K562 (cell line): ENCODE measurements at regions not wholly inside any gene's neighbourhood (a gene's known extent, or its start where the extent isn't known, plus 50 kb on each side); places are given as distances from the start of the nearest gene placed in this dataset.

Experiments
- ATAC-seq: fragments of 200-7000 bp; cut with Tn5 transposase; 3 replicates; pipeline ENCODE4 v1.9.1; 2020; ENCODE audit warnings: moderate library complexity
- BruUV-seq: library from RNA; stranded (reverse); fragments of 400-500 nt; replicated peaks from 2 replicates; lab custom pipeline; 2021; lab: Mats Ljungman, UMichigan
- CTCF ChIA-PET: fragments of 300-600 bp; formaldehyde crosslinking; extraction: SDS; loops from one replicate; lab custom pipeline; 2021; ENCODE audit warnings: low intra/inter-chr PET ratio; lab: Yijun Ruan, JAX
- POLR2A ChIA-PET: fragments of 300-600, 350-650 bp; sonication (Branson Sonifier 250); formaldehyde crosslinking; extraction: SDS; loops from one replicate; lab custom pipeline; 2021; ENCODE audit warnings: antibody characterized with exemption, inconsistent platforms; lab: Yijun Ruan, JAX
- DNase-seq, 4 experiments: peaks; one replicate each; pipeline versions ENCODE4 v3.0.0 to v3.0.0-alpha.2; 2011 to 2018; ENCODE audit warnings: low spot score in 3 of 4, mixed read lengths in 3 of 4; ENCODE audit errors: extremely low read depth in 1 of 4
- FAIRE-seq: peaks from 2 replicates; lab custom pipeline; 2011; peaks lifted over from hg19 to GRCh38; lab: Jason Lieb, UNC
- H2AFZ ChIP-seq: 2 replicates; pipeline ENCODE4 v1.6.0; 2011; ENCODE audit warnings: low read depth, low read length, control low read depth, inconsistent platforms
- H3K27ac ChIP-seq: fragments of 200-600 bp; 3 replicates; pipeline ENCODE4 v1.8.0; 2011; ENCODE audit warnings: low read depth, mild to moderate bottlenecking, control low read depth, inconsistent platforms, low read length, moderate library complexity, mixed read lengths; ENCODE audit errors: extremely low read depth
- H3K27me3 ChIP-seq, 2 experiments: fragments of 300-600 bp in 1 of 2; 2 replicates in 1 of 2; 3 replicates in 1 of 2; pipeline versions ENCODE4 v1.6.0 to v1.8.0; 2011; ENCODE audit warnings: inconsistent platforms in 2 of 2, low read length in 2 of 2, mild to moderate bottlenecking in 1 of 2, mixed read lengths in 1 of 2, moderate library complexity in 1 of 2; ENCODE audit not compliant: control insufficient read depth in 2 of 2, insufficient read depth in 2 of 2
- H3K36me3 ChIP-seq: fragments of 300-600 bp; 3 replicates; pipeline ENCODE4 v1.8.0; 2011; ENCODE audit warnings: mild to moderate bottlenecking, low read length, inconsistent platforms; ENCODE audit not compliant: control insufficient read depth, insufficient read depth
- H3K4me1 ChIP-seq, 2 experiments: fragments of 200-600 bp in 1 of 2; replicated peaks in 1 of 2; 2 replicates in 1 of 2; 3 replicates in 1 of 2; pipeline versions ENCODE4 v1.5.1 to v1.8.0; 2011; ENCODE audit warnings: inconsistent platforms in 2 of 2, low read length in 2 of 2, mild to moderate bottlenecking in 1 of 2, mixed read lengths in 1 of 2, moderate library complexity in 1 of 2; ENCODE audit not compliant: control insufficient read depth in 2 of 2, insufficient read depth in 2 of 2
- H3K4me2 ChIP-seq: 2 replicates; pipeline ENCODE4 v1.6.1; 2011; ENCODE audit warnings: low read length, control low read depth, inconsistent platforms, mixed read lengths; ENCODE audit not compliant: insufficient read depth
- H3K4me3 ChIP-seq: fragments of 200-600 bp; sonication (generic), shearing (Covaris generic); 2 replicates; pipeline ENCODE4 v1.5.1; 2016; ENCODE audit warnings: control low read depth, inconsistent platforms
- H3K79me2 ChIP-seq: fragments of 200-600 bp; 3 replicates; pipeline ENCODE4 v1.8.0; 2011; ENCODE audit warnings: low read length, inconsistent platforms; ENCODE audit not compliant: control insufficient read depth, insufficient read depth
- H3K9ac ChIP-seq, 2 experiments: 2 replicates each; pipeline versions ENCODE4 v1.6.0 to v1.6.1; 2011; ENCODE audit warnings: low read depth in 2 of 2, low read length in 2 of 2, control low read depth in 1 of 2, inconsistent platforms in 1 of 2, mild to moderate bottlenecking in 1 of 2, mixed read lengths in 1 of 2; ENCODE audit not compliant: insufficient read depth in 1 of 2
- H3K9me1 ChIP-seq: one replicate; pipeline ENCODE4 v1.6.0; 2011; ENCODE audit warnings: inconsistent platforms, mild to moderate bottlenecking, low read length, moderate library complexity; ENCODE audit not compliant: control insufficient read depth, insufficient read depth
- H3K9me3 ChIP-seq: replicated peaks from 2 replicates; pipeline ENCODE4 v1.5.1; 2011; ENCODE audit warnings: low read depth, low read length, inconsistent platforms; ENCODE audit not compliant: control insufficient read depth, insufficient read depth
- H4K20me1 ChIP-seq: replicated peaks from 2 replicates; pipeline ENCODE4 v1.6.1; 2011; ENCODE audit warnings: low read length, inconsistent platforms, mixed read lengths; ENCODE audit not compliant: control insufficient read depth, insufficient read depth
- BRD9 ChIP-seq: fragments of 450-650 bp; IDR thresholded peaks from 2 replicates; pipeline ENCODE4 v1.6.1; 2018; ENCODE audit warnings: low read depth; ENCODE audit not compliant: partially characterized antibody
- GTF2E2 ChIP-seq: fragments of 200-800 bp; sonication (Bioruptor generic); IDR thresholded peaks from 2 replicates; pipeline ENCODE4 v1.6.1; 2016; ENCODE audit warnings: missing genetic modification characterization, missing compliant biosample characterization
- LCOR ChIP-seq: sonication (generic); formaldehyde crosslinking; IDR thresholded peaks from 2 replicates; pipeline ENCODE4 v1.8.0; 2022; ENCODE audit warnings: mild to moderate bottlenecking, missing genetic modification reagents
- SIX5 ChIP-seq, 2 experiments: IDR thresholded peaks; 2 replicates each; pipeline ENCODE4 v1.6.1; 2011; ENCODE audit warnings: low read length in 2 of 2, borderline replicate concordance in 1 of 2, low read depth in 1 of 2, mild to moderate bottlenecking in 1 of 2, moderate library complexity in 1 of 2; ENCODE audit not compliant: insufficient read depth in 1 of 2
- SMC3 ChIP-seq: conservative IDR thresholded peaks from 2 replicates; pipeline ENCODE4 v1.6.1; 2011; ENCODE audit warnings: low read depth, low read length, improper control_type of control experiment; ENCODE audit not compliant: insufficient read depth
- SPI1 ChIP-seq: IDR thresholded peaks from 2 replicates; pipeline ENCODE4 v1.6.1; 2011; ENCODE audit warnings: low read depth, low read length, control low read depth, borderline replicate concordance
- THRB ChIP-seq: fragments of 450-650 bp; formaldehyde crosslinking; conservative IDR thresholded peaks from 2 replicates; pipeline ENCODE4 v1.4.0; 2022; ENCODE audit warnings: mild to moderate bottlenecking, missing genetic modification characterization
- ZC3H4 ChIP-seq: sonication (generic); formaldehyde crosslinking; IDR thresholded peaks from 2 replicates; pipeline ENCODE4 v1.9.0; 2021; ENCODE audit warnings: missing genetic modification reagents, borderline replicate concordance
- ZNF551 ChIP-seq: fragments of 250-450 bp; sonication (Bioruptor Pico); IDR thresholded peaks from 2 replicates; pipeline ENCODE4 v1.5.0; 2021; ENCODE audit warnings: mild to moderate bottlenecking, moderate library complexity
- ZNF583 ChIP-seq: fragments of 250-450 bp; sonication (Bioruptor Pico); IDR thresholded peaks from 2 replicates; pipeline ENCODE4 v1.4.0; 2020
- ZNF668 ChIP-seq: fragments of 250-450 bp; sonication (Bioruptor Pico); IDR thresholded peaks from 2 replicates; pipeline ENCODE4 v1.8.0; 2022; ENCODE audit warnings: mild to moderate bottlenecking, inconsistent platforms
- WGBS: fragments of 100-300 bp; shearing (Covaris generic); methylation state at CpG from one replicate; pipeline ENCODE4 v1.1.6; 2016; ENCODE audit warnings: low coverage, mixed read lengths; ENCODE audit not compliant: insufficient coverage; ENCODE audit errors: missing lambda C conversion rate; 5-methylcytosine and 5-hydroxymethylcytosine counted together
- in situ Hi-C: fragments of 300-500 bp; cut with MboI; formaldehyde crosslinking; loops from 4 replicates; pipeline ENCODE4 v1.15.0; 2018; ENCODE audit warnings: inconsistent platforms, mixed read lengths
- intact Hi-C: fragments of 100-400 bp; cut with micrococcal nuclease; formaldehyde crosslinking; loops from 2 replicates; pipeline ENCODE4 v1.14.2; 2022

GRCh38 chr5:30997681-30998080, 195.8 kb upstream of the CDH6 start (continued):
- TF ChIP-seq THRB (CRISPR knock-in tag), result no peak
- TF ChIP-seq GTF2E2 (tag), result no peak
- no peak for TF ChIP-seq SPI1
- TF ChIP-seq ZNF583, result no peak
- no peak for TF ChIP-seq ZNF551 (CRISPR knock-in tag)
- TF ChIP-seq BRD9, result no peak
- TF ChIP-seq ZC3H4, result no peak
- no peak for TF ChIP-seq ZNF668 (CRISPR knock-in tag)
- no peak for TF ChIP-seq SMC3

- in situ Hi-C loops (no loop called here), intact Hi-C loops (no loop called here)
- ChIA-PET POLR2A (no interaction called here), CTCF (no interaction called here)
- no TSS peak for BruUV-seq
- Histone ChIP-seq H3K27me3 (no peaks in the 10 kb centered on the region), H3K79me2 (no peaks in the 10 kb centered on the region), H3K36me3 (no peaks in the 10 kb centered on the region), H3K27ac (no peak overlapping the region), H3K9me3 (no peaks in the 10 kb centered on the region), H4K20me1 (no peaks in the 10 kb centered on the region), H3K4me3 (no peak overlapping the region), H3K4me1 (no peaks in the 10 kb centered on the region), H2AFZ (no peak overlapping the region), H3K9me1 (no peaks in the 10 kb centered on the region), H3K4me2 (no peak overlapping the region), H3K9ac (no peak overlapping the region)
- TF ChIP-seq SIX5 (IDR thresholded peaks at IDR 0.05; ENCODE audit: borderline replicate concordance in 1 of 2, insufficient read depth in 1 of 2, low read depth in 1 of 2, low read length in 2 of 2), result no peak
- TF ChIP-seq LCOR, result no peak
- DNase-seq (no peak), FAIRE-seq (no peak), ATAC-seq (no peak)
- 0% methylated on average over 3 of the region's 3 CpGs for WGBS
These were observed 198.6 kb upstream of the CDH6 start for GRCh38 chr5:30994902-30995301.
